Liver (tissue), 3 donors: ENCODE measurements at regions not wholly inside any gene's neighbourhood (a gene's known extent, or its start where the extent isn't known, plus 50 kb on each side); places are given as distances from the start of the nearest gene placed in this dataset.

Experiments
- CTCF ChIP-seq: fragments of 150-350 bp; IDR thresholded peaks from 2 replicates; pipeline ENCODE4 v1.5.1; 2017; ENCODE audit warnings: improper control_type of control experiment, low read depth, low read length; ENCODE audit not compliant: missing input control
- EGR1 ChIP-seq, 2 donors: IDR thresholded peaks; 2 replicates each; pipeline ENCODE4 v1.6.1; 2016 to 2018; ENCODE audit warnings: antibody characterized with exemption in 2 of 2, low read depth in 2 of 2
- GABPA ChIP-seq, 2 donors: IDR thresholded peaks in 1 of 2; conservative IDR thresholded peaks in 1 of 2; 2 replicates each; pipeline ENCODE4 v1.6.1; 2016; ENCODE audit warnings: antibody characterized with exemption in 2 of 2, mild to moderate bottlenecking in 1 of 2, moderate library complexity in 1 of 2
- HNF4G ChIP-seq: IDR thresholded peaks from 2 replicates; pipeline ENCODE4 v1.6.1; 2016; ENCODE audit warnings: antibody characterized with exemption
- JUND ChIP-seq, 2 donors: IDR thresholded peaks; 2 replicates each; pipeline ENCODE4 v1.6.1; 2016; ENCODE audit warnings: antibody characterized with exemption in 2 of 2
- MAX ChIP-seq: IDR thresholded peaks from 2 replicates; pipeline ENCODE4 v1.6.1; 2016; ENCODE audit warnings: antibody characterized with exemption
- NR2F2 ChIP-seq: IDR thresholded peaks from 2 replicates; pipeline ENCODE4 v1.6.1; 2016; ENCODE audit warnings: antibody characterized with exemption
- RAD21 ChIP-seq, 2 donors: IDR thresholded peaks; 2 replicates each; pipeline ENCODE4 v1.6.1; 2016; ENCODE audit warnings: antibody characterized with exemption in 2 of 2, mild to moderate bottlenecking in 2 of 2
- REST ChIP-seq: IDR thresholded peaks from 2 replicates; pipeline ENCODE4 v1.6.1; 2016; ENCODE audit warnings: antibody characterized with exemption, mild to moderate bottlenecking
- RXRA ChIP-seq, 2 donors: IDR thresholded peaks; 2 replicates each; pipeline ENCODE4 v1.6.1; 2017 to 2018; ENCODE audit warnings: antibody characterized with exemption in 2 of 2, mild to moderate bottlenecking in 1 of 2
- SP1 ChIP-seq: IDR thresholded peaks from 2 replicates; pipeline ENCODE4 v1.6.1; 2018; ENCODE audit warnings: antibody characterized with exemption, mild to moderate bottlenecking
- TAF1 ChIP-seq: conservative IDR thresholded peaks from 2 replicates; pipeline ENCODE4 v1.6.1; 2016; ENCODE audit warnings: antibody characterized with exemption, mild to moderate bottlenecking
- YY1 ChIP-seq: IDR thresholded peaks from 2 replicates; pipeline ENCODE4 v1.6.1; 2016; ENCODE audit warnings: antibody characterized with exemption, mild to moderate bottlenecking
- TF ChIP-seq, protein P1 (sequence below): IDR thresholded peaks from 2 replicates; pipeline ENCODE4 v1.6.1; 2016; ENCODE audit warnings: antibody characterized with exemption
- donor health status: healthy.
- donor health status: healthy.

DNA sequence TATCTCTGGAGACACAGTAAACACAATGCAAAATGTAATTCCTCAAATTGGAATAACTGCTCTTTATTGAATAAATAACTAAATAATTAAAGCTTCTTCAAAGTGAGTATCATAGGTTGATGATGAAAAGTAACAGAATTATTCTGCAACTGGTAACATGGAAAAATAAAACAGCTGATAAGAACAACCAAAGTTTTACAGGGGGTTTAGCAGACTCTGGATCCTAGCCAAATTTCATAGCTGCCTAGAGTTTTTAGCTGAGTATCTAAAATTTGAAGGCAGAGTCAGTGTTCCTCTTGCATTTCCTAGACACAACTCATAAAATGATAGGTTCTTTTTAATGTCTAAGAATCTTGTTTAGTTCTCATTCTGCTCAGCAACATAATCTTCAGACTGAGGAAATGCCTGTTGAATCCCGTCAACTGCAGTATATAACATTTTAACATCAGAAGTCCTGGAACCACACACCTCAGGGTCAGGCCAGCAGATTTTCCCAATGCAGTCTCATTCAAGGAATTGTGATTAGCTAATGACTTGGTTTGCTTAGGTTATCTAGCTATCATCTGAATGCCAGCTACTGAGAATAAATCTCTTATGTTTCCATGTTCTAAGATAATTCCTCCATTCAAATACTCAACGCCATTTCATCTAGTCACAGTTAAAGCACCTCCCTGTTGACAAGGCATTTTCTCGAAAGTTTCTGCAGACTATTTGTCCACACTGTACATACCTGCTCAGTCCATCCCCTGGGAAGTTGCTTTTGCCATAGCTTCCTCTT is 411.6 kb downstream of the BCAT1 start:
- TF ChIP-seq YY1 = no peak
- TF ChIP-seq CTCF = no peak
- TF ChIP-seq REST = no peak
- TF ChIP-seq TAF1 = no peak
- TF ChIP-seq, protein P1, sequence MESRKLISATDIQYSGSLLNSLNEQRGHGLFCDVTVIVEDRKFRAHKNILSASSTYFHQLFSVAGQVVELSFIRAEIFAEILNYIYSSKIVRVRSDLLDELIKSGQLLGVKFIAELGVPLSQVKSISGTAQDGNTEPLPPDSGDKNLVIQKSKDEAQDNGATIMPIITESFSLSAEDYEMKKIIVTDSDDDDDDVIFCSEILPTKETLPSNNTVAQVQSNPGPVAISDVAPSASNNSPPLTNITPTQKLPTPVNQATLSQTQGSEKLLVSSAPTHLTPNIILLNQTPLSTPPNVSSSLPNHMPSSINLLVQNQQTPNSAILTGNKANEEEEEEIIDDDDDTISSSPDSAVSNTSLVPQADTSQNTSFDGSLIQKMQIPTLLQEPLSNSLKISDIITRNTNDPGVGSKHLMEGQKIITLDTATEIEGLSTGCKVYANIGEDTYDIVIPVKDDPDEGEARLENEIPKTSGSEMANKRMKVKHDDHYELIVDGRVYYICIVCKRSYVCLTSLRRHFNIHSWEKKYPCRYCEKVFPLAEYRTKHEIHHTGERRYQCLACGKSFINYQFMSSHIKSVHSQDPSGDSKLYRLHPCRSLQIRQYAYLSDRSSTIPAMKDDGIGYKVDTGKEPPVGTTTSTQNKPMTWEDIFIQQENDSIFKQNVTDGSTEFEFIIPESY = no peak
- TF ChIP-seq MAX = no peak
- no peak for TF ChIP-seq SP1
- no peak for TF ChIP-seq NR2F2
- TF ChIP-seq RAD21 (IDR thresholded peaks at IDR 0.05) = no peak
- TF ChIP-seq HNF4G = no peak
- no peak for TF ChIP-seq RXRA (IDR thresholded peaks at IDR 0.05)
- no peak for TF ChIP-seq GABPA (IDR thresholded peaks at IDR 0.05 in 1 of 2, conservative IDR thresholded peaks at IDR 0.05 in 1 of 2)
- TF ChIP-seq EGR1 (IDR thresholded peaks at IDR 0.05; ENCODE audit: low read depth in 2 of 2) = no peak
- TF ChIP-seq JUND (IDR thresholded peaks at IDR 0.05) = no peak
